ENCODE measurements at regions not wholly inside any gene's neighbourhood (a gene's known extent, or its start where the extent isn't known, plus 50 kb on each side); places are given as distances from the start of the nearest gene placed in this dataset.

DNA sequence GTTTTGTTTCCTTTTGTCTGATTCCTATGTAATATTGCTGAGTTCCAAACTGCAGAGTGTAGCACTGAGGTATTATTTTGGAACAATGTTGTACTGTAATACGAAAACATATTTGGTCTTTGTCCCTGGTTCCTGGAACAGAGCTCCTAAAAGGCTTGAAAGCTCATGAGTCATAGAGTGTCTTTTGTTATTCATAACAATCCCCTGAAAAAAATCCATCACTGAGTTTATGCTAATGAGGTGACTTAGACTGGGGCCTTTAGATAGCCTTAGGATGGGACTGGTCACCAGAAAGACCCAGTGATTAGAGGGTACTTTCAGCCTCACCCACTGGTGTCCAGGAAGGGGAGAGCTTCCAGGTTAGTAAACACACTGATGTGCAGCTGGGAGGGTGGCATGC, 132.7 kb upstream of the POU5F2 start:
- no peak for TF ChIP-seq NFIC (IDR thresholded peaks at IDR 0.05)
- TF ChIP-seq TCF12 (IDR thresholded peaks at IDR 0.05; ENCODE audit: low read depth), result no peak
- no peak for TF ChIP-seq TEAD4 (IDR thresholded peaks at IDR 0.05)
- no peak for TF ChIP-seq RAD21 (IDR thresholded peaks at IDR 0.05; ENCODE audit: low read depth)
- no peak for TF ChIP-seq CEBPB (IDR thresholded peaks at IDR 0.05)
- no peak for TF ChIP-seq FOXM1 (IDR thresholded peaks at IDR 0.05; ENCODE audit: borderline replicate concordance, low read depth)
- TF ChIP-seq EGR1 (IDR thresholded peaks at IDR 0.05), result no peak
- TF ChIP-seq TAF1 (IDR thresholded peaks at IDR 0.05; ENCODE audit: low read depth), result no peak
- TF ChIP-seq, protein P1, sequence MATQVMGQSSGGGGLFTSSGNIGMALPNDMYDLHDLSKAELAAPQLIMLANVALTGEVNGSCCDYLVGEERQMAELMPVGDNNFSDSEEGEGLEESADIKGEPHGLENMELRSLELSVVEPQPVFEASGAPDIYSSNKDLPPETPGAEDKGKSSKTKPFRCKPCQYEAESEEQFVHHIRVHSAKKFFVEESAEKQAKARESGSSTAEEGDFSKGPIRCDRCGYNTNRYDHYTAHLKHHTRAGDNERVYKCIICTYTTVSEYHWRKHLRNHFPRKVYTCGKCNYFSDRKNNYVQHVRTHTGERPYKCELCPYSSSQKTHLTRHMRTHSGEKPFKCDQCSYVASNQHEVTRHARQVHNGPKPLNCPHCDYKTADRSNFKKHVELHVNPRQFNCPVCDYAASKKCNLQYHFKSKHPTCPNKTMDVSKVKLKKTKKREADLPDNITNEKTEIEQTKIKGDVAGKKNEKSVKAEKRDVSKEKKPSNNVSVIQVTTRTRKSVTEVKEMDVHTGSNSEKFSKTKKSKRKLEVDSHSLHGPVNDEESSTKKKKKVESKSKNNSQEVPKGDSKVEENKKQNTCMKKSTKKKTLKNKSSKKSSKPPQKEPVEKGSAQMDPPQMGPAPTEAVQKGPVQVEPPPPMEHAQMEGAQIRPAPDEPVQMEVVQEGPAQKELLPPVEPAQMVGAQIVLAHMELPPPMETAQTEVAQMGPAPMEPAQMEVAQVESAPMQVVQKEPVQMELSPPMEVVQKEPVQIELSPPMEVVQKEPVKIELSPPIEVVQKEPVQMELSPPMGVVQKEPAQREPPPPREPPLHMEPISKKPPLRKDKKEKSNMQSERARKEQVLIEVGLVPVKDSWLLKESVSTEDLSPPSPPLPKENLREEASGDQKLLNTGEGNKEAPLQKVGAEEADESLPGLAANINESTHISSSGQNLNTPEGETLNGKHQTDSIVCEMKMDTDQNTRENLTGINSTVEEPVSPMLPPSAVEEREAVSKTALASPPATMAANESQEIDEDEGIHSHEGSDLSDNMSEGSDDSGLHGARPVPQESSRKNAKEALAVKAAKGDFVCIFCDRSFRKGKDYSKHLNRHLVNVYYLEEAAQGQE (IDR thresholded peaks at IDR 0.05; ENCODE audit: low read depth), result no peak
- no peak for TF ChIP-seq ZBTB7A (IDR thresholded peaks at IDR 0.05; ENCODE audit: low read depth)
- TF ChIP-seq CREB1 (IDR thresholded peaks at IDR 0.05; ENCODE audit: low read depth), result no peak
- TF ChIP-seq EP300 (IDR thresholded peaks at IDR 0.05; ENCODE audit: borderline replicate concordance), result no peak
- TF ChIP-seq YY1 (IDR thresholded peaks at IDR 0.05; ENCODE audit: low read depth), result no peak
- TF ChIP-seq, protein P2, sequence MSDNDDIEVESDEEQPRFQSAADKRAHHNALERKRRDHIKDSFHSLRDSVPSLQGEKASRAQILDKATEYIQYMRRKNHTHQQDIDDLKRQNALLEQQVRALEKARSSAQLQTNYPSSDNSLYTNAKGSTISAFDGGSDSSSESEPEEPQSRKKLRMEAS (IDR thresholded peaks at IDR 0.05), result no peak
- TF ChIP-seq, protein P3, sequence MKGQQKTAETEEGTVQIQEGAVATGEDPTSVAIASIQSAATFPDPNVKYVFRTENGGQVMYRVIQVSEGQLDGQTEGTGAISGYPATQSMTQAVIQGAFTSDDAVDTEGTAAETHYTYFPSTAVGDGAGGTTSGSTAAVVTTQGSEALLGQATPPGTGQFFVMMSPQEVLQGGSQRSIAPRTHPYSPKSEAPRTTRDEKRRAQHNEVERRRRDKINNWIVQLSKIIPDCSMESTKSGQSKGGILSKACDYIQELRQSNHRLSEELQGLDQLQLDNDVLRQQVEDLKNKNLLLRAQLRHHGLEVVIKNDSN (IDR thresholded peaks at IDR 0.05), result no peak

DNA sequence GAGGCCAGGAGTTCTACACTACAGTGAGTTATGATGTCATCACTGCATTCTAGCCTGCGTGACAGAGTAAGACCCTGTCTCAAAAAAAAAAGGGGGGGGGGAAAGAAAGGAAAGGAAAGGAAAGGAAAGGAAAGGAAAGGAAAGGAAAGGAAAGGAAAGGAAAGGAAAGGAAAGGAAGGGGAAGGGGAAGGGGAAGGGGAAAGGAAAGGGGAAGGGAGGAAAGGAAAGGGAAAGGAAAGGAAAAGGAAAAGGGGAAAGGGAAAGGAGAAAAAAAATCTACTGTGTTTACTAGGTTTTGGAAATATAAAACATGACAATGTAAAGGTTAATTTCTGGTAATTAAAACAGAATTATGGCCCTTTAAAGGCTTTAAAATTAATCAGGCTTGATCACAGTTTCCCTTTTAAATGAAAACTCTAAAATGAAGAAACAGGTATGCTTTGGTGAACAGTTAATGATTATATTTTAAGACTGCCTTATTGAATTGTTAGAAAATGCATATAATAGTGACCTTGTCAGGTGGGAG, 131.9 kb upstream of the POU5F2 start:
- TF ChIP-seq YY1 (IDR thresholded peaks at IDR 0.05; ENCODE audit: low read depth), result no peak
- no peak for TF ChIP-seq TAF1 (IDR thresholded peaks at IDR 0.05; ENCODE audit: low read depth)
- no peak for TF ChIP-seq RAD21 (IDR thresholded peaks at IDR 0.05; ENCODE audit: low read depth)
- no peak for TF ChIP-seq FOXM1 (IDR thresholded peaks at IDR 0.05; ENCODE audit: borderline replicate concordance, low read depth)

DNA sequence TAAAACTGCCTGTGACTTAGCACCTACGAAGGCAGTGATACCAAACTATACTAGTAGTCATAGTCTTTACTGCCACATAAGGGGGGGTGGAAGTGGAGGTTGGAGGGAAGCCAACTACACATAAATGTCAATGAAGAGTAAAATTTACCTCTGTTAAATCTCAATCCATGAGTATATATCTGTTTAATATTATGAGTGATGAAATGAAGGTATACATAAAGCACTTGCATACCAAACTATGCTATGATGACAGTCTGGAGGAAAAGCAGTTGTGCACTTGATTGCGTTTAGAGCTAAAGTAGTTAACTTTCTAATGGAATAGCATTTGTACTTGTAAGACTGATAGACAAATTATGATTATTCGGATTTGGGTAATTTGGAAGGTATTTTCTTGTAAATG, 129.2 kb upstream of the POU5F2 start:
- TF ChIP-seq EP300 (IDR thresholded peaks at IDR 0.05; ENCODE audit: borderline replicate concordance), result no peak
- TF ChIP-seq YY1 (IDR thresholded peaks at IDR 0.05; ENCODE audit: low read depth), result no peak
- no peak for TF ChIP-seq TCF12 (IDR thresholded peaks at IDR 0.05; ENCODE audit: low read depth)
- TF ChIP-seq ZBTB7A (IDR thresholded peaks at IDR 0.05; ENCODE audit: low read depth), result no peak
- TF ChIP-seq, protein P1 (IDR thresholded peaks at IDR 0.05; ENCODE audit: low read depth), result no peak
- TF ChIP-seq CEBPB (IDR thresholded peaks at IDR 0.05), result no peak
- no peak for TF ChIP-seq EGR1 (IDR thresholded peaks at IDR 0.05)
- TF ChIP-seq, protein P2 (IDR thresholded peaks at IDR 0.05), result no peak
- no peak for TF ChIP-seq TAF1 (IDR thresholded peaks at IDR 0.05; ENCODE audit: low read depth)
- no peak for TF ChIP-seq FOXM1 (IDR thresholded peaks at IDR 0.05; ENCODE audit: borderline replicate concordance, low read depth)
- TF ChIP-seq, protein P3 (IDR thresholded peaks at IDR 0.05), result no peak
- TF ChIP-seq NFIC (IDR thresholded peaks at IDR 0.05), result no peak
- TF ChIP-seq TEAD4 (IDR thresholded peaks at IDR 0.05), result no peak
- no peak for TF ChIP-seq RAD21 (IDR thresholded peaks at IDR 0.05; ENCODE audit: low read depth)

DNA sequence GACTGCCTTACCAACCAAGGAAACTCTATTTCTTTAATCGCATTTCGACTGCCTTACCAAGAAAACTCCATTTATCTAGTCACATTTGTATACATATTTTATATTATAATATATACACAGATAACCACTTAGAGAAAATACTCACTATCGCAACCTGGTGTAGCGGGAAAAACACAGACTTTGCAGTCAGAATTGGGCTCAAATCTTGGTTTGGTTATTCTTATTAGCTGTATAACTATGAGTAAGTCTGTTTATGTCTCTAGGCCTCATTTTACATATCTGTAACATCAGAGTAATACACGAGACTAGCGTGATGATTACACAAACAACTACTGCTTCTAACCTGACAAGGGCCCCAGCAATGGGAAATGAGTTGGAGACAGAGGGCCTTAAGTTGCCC, 127.5 kb upstream of the POU5F2 start:
- TF ChIP-seq, protein P2 (IDR thresholded peaks at IDR 0.05), result no peak
- TF ChIP-seq TAF1 (IDR thresholded peaks at IDR 0.05; ENCODE audit: low read depth) (no peak), ZBTB7A (IDR thresholded peaks at IDR 0.05; ENCODE audit: low read depth) (no peak), TCF12 (IDR thresholded peaks at IDR 0.05; ENCODE audit: low read depth) (no peak), CREB1 (IDR thresholded peaks at IDR 0.05; ENCODE audit: low read depth) (no peak), CEBPB (IDR thresholded peaks at IDR 0.05) (no peak), RAD21 (IDR thresholded peaks at IDR 0.05; ENCODE audit: low read depth) (no peak)
- TF ChIP-seq, protein P1 (IDR thresholded peaks at IDR 0.05; ENCODE audit: low read depth), result no peak
- TF ChIP-seq, protein P3 (IDR thresholded peaks at IDR 0.05), result no peak
